MV-4-11 (cell line): ENCODE measurements at regions not wholly inside any gene's neighbourhood (a gene's known extent, or its start where the extent isn't known, plus 50 kb on each side); places are given as distances from the start of the nearest gene placed in this dataset.

Experiments
- DNase-seq: peaks from one replicate; lab custom pipeline; 2025; lab: John Stamatoyannopoulos, UW

GRCh38 chr2:575030-575726 lies 102.0 kb downstream of the TMEM18 start:
- no peak for DNase-seq

GRCh38 chr2:573805-574392 lies 103.3 kb downstream of the TMEM18 start:
- no peak for DNase-seq

DNA sequence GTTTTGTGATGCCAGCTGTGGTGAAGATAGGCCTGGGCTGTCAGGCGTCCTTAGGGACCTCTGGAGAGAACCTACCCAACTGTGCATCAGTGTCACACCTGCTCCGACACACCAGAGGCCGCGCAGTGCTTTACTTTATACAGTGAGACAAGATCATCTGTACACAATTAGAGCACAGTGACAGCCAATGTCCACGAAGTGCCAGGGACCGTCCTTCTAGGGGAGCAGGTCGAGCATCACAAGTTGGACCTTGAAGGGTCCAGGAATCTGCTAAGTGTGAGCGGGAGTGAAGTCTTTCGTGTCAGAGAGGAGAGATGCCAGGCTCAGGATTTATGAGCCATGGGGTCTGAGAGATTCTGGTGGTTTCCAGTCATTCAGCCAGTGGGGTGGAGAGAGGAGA lies 104.2 kb downstream of the TMEM18 start:
- DNase-seq = no peak

GRCh38 chr2:569681-570080 lies 107.5 kb downstream of the TMEM18 start:
- DNase-seq = no peak

DNA sequence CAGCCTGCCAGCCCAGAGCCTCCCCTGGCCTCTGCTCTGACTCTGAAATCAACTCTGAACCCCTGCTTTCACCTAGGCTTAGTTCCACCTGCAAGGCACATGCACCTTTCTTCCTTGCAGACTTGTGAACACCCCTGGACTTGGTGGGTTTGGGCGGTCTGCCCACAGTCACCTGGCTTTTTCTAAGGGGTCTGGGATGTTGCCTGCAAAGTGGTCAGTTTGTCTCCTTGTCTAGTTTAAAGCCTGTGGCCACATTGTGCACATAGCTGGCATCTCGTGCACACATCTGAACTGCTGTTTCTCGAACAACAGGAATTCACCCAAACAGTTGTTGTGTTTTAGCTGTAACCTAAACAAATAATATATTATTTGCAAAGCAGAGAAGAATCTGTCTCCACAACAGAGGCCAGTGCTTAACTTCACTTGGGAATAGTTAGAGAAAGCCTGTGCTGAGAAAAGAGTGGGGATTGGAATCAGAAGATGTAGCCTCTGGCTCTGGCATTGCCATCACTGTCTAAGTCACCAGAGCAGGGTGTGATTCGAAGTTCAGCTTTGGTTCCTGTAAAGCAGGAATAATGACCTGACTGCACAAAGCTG lies 108.5 kb downstream of the TMEM18 start:
- DNase-seq = no peak

DNA sequence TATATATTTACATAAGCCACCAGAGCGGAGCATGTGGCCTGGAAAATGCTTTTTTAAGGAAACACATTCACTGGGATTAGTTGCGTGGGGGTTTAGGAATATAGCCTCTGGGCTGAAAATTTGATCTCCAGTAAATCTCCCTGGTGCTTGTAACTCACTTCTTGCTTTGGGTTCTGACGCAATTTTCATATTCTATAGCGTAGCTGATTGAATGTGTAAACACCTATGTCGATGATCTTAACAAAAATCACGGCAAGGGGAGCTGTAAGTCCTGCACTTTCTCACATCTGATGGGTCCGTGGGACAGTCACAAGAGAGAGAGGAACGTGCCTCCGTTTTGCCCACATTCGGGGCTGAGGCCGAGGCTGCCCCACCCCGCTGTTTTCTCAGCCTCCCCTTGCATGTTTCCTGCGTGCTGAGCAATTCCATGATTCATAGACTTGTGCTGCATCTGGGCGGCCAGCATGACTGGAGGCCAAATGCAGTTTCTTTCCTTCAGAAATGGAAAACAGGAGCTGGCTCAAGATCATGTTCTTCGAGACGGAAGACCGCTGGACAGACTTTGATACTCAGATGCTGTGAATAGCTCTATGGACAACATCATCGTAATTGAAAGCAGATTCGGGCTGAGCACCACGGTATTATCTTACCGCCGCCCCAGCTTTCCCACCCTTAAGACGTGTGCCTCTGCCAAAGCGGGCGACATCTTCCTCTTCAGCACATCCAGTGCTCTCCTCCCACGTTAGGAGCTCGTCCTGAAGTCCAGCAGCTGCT lies 109.2 kb downstream of the TMEM18 start:
- no peak for DNase-seq

GRCh38 chr2:567496-567864 lies 109.7 kb downstream of the TMEM18 start:
- DNase-seq = no peak

- DNase-seq = no peak
Observed at GRCh38 chr2:566379-567313, 110.6 kb downstream of the TMEM18 start.

DNA sequence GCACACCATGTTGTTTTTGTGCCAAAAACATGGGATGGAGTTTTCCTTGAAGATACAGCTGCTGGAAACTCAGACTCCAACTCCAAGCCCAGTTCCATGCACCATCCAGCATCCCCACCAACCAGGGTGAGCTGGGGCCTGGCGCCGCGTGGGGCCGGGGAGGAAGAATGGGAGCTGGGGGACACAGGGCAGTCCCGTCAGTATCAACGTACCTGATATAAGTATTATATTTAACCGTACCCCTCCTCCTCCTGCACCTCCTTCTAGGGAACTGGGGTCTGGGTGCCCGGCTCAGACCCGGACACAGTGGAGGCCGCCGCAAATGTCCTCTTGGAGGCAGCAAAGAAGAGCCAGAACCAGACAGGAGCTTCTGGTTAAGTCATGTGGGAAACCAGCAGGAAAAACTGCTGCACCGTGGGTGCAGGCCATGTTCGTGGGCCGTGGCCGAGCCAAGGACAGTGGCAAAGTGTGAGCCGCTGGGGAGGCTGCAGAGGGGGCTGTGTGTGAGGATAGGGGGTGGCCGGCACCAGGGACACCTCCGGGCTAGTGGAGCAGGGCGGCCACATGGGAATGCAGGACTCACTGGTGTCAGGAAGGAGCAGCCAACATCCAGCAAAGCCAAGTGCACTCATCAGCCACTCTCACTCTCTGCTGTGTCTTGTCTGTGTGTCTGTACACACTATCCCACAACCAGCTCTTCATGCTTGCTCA lies 112.6 kb downstream of the TMEM18 start:
- DNase-seq = no peak

DNA sequence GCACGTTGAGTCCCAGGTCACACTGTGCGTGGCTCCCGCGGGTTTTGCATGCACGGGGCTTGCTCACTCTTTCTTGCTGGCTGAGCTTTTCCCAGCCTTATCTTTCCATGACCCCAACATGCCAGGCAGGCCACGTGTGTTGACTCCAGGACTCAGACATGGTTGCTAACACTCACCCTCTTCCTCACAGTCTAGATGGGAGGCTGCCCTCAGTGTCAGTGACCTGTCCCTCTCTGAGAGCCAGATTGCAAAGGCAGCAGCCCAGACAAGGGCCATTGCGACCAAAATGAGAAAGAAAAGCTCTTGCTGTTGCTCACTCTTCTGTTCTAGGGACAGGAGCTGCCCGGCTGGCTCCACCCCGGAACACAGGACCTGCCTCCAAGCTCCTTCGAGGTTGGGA lies 113.7 kb downstream of the TMEM18 start:
- no peak for DNase-seq

GRCh38 chr2:562391-563364 lies 114.5 kb downstream of the TMEM18 start:
- DNase-seq = no peak

- DNase-seq = no peak
Observed at GRCh38 chr2:558879-559278, 118.3 kb downstream of the TMEM18 start.

DNA sequence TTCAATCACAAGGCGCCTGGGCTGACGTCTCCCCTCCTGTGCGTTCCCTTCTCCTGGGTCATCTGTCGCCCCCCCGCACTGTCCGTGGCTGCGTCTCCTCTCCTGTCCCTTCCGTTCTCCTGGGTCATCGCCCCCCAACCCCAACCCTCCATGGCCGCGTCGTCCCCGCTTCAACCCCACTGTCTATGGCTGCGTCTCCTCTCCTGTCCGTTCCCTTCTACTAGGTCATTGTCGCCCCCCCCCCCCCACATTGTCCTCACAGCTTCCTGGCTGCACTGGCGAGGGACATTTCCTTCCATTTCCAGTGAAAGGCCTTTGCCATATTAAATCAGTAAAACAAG lies 118.9 kb downstream of the TMEM18 start:
- DNase-seq = no peak

DNA sequence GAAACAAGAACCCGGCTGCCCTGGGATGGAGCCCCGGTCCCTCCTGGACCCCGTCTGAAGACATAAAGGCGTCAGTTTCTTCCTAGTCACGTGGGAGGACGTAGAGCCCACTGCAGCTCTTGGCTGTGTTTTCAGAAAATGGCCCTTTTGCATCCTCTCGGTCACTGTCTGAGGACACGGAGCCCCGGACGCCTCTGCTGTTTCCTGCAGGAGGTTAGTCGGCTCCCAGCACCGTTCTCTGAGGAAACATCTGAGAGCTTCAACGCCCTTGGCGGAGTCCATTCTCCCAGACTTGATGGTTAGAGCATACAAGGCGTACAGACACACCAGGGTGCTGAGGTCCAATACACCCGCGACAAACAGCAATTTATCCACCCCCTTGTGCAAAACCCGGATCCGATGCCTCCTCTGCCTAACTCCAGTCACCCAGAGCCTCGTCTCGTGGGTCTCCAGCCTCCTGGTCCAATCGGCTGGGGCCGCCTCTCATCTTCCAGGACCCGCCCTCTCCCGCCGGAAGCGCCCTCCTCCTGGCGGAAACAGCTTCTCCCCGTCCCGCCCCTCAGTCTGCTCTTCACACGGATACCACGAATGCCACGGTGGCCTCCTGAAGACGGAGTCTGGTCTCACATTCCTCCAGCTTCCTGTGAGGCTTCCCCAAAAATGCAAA lies 119.4 kb downstream of the TMEM18 start:
- no peak for DNase-seq

DNA sequence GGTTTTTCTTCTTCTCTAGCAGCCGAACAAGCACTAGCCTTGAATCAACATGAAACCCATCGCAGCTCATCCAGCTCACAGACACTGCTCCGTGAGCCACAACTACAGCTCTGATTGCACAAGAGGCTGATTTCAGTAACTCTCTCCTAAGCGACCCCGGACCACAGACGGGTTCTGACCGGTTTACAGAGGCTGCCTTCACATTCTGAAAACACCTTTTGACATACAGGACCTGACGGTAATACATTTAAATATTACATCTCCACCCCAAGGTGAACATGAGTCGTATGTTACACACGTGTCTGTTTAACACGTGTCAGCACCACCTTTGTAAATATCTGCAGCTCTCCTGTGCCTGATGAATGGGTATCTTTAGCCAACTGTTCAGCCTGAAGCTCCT lies 120.7 kb downstream of the TMEM18 start:
- no peak for DNase-seq

DNA sequence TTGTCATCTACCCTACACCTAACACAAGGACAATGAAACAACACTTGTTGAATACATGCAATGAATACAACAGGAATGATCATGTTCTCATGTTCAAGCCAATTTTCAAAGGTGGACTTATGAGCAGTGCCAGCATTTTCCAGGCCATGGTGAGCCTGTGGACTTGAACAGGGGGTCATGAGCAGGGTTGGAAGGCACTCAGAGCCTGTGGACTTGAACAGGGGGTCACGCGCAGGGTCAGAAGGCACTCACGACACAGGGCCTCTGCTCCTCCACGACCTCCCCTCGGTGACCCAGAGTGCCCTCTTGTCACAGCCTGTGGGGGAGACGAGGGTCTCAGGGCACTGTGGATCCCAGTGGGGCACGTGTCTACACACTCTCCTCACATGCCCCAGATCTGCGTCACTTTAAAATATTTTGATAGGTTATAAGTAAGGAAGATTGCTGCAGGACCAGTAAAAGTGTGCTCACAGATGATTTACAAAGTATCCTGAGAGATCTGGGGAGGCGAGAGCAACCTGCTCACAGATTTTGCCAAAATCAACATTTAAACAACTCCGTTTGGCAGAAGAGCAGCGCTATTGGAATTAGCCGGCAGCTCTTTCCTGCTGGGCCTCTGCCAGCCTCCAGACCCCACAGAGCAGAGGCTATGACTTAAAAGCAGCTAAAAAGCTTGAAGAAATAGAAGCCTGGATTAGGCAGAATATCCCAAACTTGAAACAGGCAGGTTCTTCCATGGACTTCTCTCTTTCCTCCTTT lies 121.9 kb downstream of the TMEM18 start:
- DNase-seq = no peak

DNA sequence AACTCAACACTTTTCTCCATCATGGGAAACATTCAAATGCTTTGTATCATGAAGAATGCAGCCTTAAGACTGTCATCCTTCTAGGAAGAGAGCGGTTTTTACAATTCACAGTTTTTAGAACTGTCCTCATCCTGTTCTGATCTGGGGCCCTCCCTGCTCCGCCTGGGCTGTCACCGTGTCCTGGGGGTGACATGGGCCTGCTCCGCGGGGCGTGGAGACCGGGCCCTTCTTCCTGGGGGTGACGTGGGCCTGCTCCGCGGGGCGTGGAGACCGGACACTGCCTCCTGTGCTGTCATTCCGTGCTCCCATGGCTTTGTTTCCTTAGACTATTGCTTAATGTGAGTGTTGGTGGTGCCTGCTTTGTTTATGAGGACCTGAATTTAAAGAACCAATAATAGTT lies 122.8 kb downstream of the TMEM18 start:
- DNase-seq = no peak

- DNase-seq = no peak
Observed at GRCh38 chr2:552906-553305, 124.3 kb downstream of the TMEM18 start.

DNA sequence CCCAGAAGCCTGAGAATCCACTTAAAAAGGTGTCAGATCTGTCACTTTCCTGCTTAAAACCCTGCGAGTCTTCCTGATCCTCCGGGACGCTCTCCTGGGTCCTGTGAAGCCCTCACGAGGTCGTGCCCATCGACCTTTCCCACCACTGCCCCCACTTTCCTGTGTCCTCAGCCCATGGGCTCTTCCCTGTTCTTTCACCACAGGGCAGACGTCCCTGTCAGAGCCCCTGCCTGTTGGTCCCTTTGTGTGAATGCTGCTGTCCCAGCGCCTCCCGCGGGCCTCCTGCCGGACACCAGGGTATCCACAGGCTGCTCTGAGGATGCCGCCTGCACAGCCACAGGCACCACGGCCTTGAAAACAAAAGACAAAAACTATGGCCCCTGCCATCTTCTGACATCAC lies 125.6 kb downstream of the TMEM18 start:
- no peak for DNase-seq
